ENCODE measurements at regions not wholly inside any gene's neighbourhood (a gene's known extent, or its start where the extent isn't known, plus 50 kb on each side); places are given as distances from the start of the nearest gene placed in this dataset.

GRCh38 chr21:35265170-35265877 is 216.2 kb upstream of the RUNX1 start:
- TF ChIP-seq CTCF (IDR thresholded peaks at IDR 0.05) = no peak
- TF ChIP-seq POLR2A (IDR thresholded peaks at IDR 0.05) = no peak
